Eye (tissue), 1 donor: ENCODE measurements at regions not wholly inside any gene's neighbourhood (a gene's known extent, or its start where the extent isn't known, plus 50 kb on each side); places are given as distances from the start of the nearest gene placed in this dataset.

Experiments used
- DNase-seq: peaks from one replicate; pipeline ENCODE4 v3.0.0-alpha.2; 2015

DNA sequence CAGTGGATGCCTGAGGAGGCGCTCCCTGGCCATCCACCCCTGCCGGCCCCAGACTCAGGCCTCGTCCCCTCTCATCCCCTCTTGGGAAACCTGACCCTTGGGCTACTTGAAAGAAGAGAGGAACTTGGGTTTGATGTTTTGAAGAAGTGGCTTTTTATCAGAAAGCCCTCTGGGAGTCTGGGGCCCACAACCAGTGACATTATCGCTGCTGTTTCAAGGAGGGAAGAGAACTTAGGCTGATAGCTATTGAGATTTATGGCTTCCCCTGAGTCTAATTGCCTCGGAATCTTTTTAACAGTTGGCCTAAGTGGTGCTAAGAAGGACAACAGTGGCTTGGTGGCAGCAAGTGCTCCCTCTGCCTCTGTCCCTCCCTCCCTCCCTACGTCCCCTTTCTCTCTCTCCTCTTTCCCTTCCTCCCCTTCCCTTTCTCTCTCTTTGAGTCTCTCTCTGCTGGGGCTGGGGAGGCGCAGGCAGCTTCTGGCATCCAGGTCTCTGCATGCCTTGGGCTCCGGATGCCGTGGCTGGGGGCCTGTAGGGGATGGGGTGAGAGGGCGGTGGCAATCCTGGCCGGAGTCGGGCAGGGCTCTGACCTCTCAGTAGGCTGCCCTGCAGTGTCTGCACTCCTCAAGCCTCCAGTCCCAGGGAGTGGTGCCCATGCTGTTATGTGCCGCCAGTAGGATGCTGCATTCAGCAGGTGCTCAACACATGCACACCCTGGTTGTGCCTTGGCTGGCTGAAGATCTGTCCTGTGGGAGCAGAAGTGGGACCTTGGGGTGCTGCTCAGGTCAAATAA is 49.6 kb upstream of the RXRA start:
- no peak for DNase-seq
